Gastroesophageal sphincter (tissue), 4 donors: ENCODE measurements at regions not wholly inside any gene's neighbourhood (a gene's known extent, or its start where the extent isn't known, plus 50 kb on each side); places are given as distances from the start of the nearest gene placed in this dataset.

Source experiments
- ATAC-seq: fragments of 150-250 bp; one replicate; pipeline ENCODE4 v1.9.1; 2016; ENCODE audit warnings: mild to moderate bottlenecking, moderate library complexity
- H3K27ac ChIP-seq, 4 donors: fragments of 200-600 bp; sonication (generic) in 3 of 4; 1 replicate in 3 of 4; 2 replicates in 1 of 4; pipeline ENCODE4 v1.5.1; 2016 to 2019
- H3K27me3 ChIP-seq: fragments of 200-600 bp; sonication (generic); one replicate; pipeline ENCODE4 v1.5.1; 2019
- H3K36me3 ChIP-seq, 2 donors: fragments of 200-600 bp; sonication (generic); one replicate each; pipeline ENCODE4 v1.5.1; 2019; ENCODE audit warnings: control low read depth in 1 of 2
- H3K4me1 ChIP-seq, 3 donors: fragments of 200-600 bp; sonication (generic); 1 replicate in 2 of 3; 2 replicates in 1 of 3; pipeline ENCODE4 v1.5.1; 2016 to 2019; ENCODE audit warnings: control low read depth in 2 of 3
- H3K4me3 ChIP-seq, 2 donors: fragments of 200-600 bp; sonication (generic); one replicate each; pipeline ENCODE4 v1.5.1; 2019; ENCODE audit warnings: mild to moderate bottlenecking in 1 of 2, moderate library complexity in 1 of 2
- H3K9me3 ChIP-seq, 3 donors: fragments of 200-600 bp; sonication (generic); one replicate each; pipeline ENCODE4 v1.5.1; 2017 to 2019; ENCODE audit warnings: control low read depth in 2 of 3
- CTCF ChIP-seq, 4 experiments: fragments of 200-600 bp in 2 of 4; fragments of 450-650 bp in 2 of 4; sonication (generic) in 1 of 4; IDR thresholded peaks; one replicate each; pipeline ENCODE4 v1.5.1; 2017 to 2019; ENCODE audit warnings: antibody characterized with exemption in 4 of 4, mild to moderate bottlenecking in 2 of 4, moderate library complexity in 2 of 4
- EP300 ChIP-seq: sonication (generic); formaldehyde crosslinking; IDR thresholded peaks from one replicate; pipeline ENCODE4 v1.6.1; 2017; ENCODE audit warnings: antibody characterized with exemption, mild to moderate bottlenecking
- POLR2A ChIP-seq, 2 donors: fragments of 450-650 bp; IDR thresholded peaks; one replicate each; pipeline ENCODE4 v1.6.1; 2017; ENCODE audit warnings: antibody characterized with exemption in 2 of 2, mild to moderate bottlenecking in 2 of 2, moderate library complexity in 1 of 2
- POLR2AphosphoS5 ChIP-seq: sonication (generic); formaldehyde crosslinking; IDR thresholded peaks from one replicate; pipeline ENCODE4 v1.6.1; 2017; ENCODE audit warnings: antibody characterized with exemption
- WGBS, 2 donors: methylation state at CpG; one replicate each; pipeline ENCODE4 v1.1.5; 2018; ENCODE audit warnings: low coverage in 1 of 2; 5-methylcytosine and 5-hydroxymethylcytosine counted together

GRCh38 chr17:37847102-37847501, 77.1 kb upstream of the TBC1D3K start:
- no peaks in the 10 kb centered on the region for H3K9me3 ChIP-seq
- peaks cover 0 to 9% (median 0%) of the 10 kb centered on the region in 3 donors for H3K4me1 ChIP-seq
- no peak for ATAC-seq
- WGBS, 2 donors: 91 to 100% methylated on average over 3 to 7 of the region's 7 CpGs
- no peak overlapping the region for H3K4me3 ChIP-seq
- H3K27me3 ChIP-seq: peaks cover 60% of the 10 kb centered on the region
- H3K36me3 ChIP-seq: no peaks in the 10 kb centered on the region
- no peak overlapping the region for H3K27ac ChIP-seq
- TF ChIP-seq POLR2AphosphoS5 (no peak), CTCF (IDR thresholded peaks at IDR 0.05) (no peak), EP300 (no peak), POLR2A (IDR thresholded peaks at IDR 0.05) (no peak)

GRCh38 chr17:37844977-37845293, 79.3 kb upstream of the TBC1D3K start:
- no peak for TF ChIP-seq POLR2A (IDR thresholded peaks at IDR 0.05)
- TF ChIP-seq CTCF (IDR thresholded peaks at IDR 0.05): no peak
- TF ChIP-seq POLR2AphosphoS5: no peak
- no peak for TF ChIP-seq EP300
- peaks cover 68% of the 10 kb centered on the region for H3K27me3 ChIP-seq
- 38 to 69% methylated on average over 8 to 15 of the region's 15 CpGs for WGBS, 2 donors
- H3K36me3 ChIP-seq: no peaks in the 10 kb centered on the region
- no peak overlapping the region for H3K4me3 ChIP-seq
- no peak for ATAC-seq
- H3K9me3 ChIP-seq: no peaks in the 10 kb centered on the region
- peaks cover 0 to 9% (median 0%) of the 10 kb centered on the region in 3 donors for H3K4me1 ChIP-seq
- H3K27ac ChIP-seq: no peak overlapping the region

GRCh38 chr17:37844158-37844976, 79.8 kb upstream of the TBC1D3K start:
- peak; percentile 58 for ATAC-seq
- H3K36me3 ChIP-seq: no peaks in the 10 kb centered on the region

GRCh38 chr17:37842401-37842800, 81.8 kb upstream of the TBC1D3K start:
- 81 to 84% methylated on average over 6 to 8 of the region's 8 CpGs for WGBS, 2 donors
- no peak for TF ChIP-seq POLR2A (IDR thresholded peaks at IDR 0.05)
- TF ChIP-seq EP300: no peak
- no peak for TF ChIP-seq POLR2AphosphoS5
- TF ChIP-seq CTCF (IDR thresholded peaks at IDR 0.05): no peak
- H3K27ac ChIP-seq: no peak overlapping the region
- no peaks in the 10 kb centered on the region for H3K36me3 ChIP-seq
- H3K9me3 ChIP-seq: no peaks in the 10 kb centered on the region
- ATAC-seq: no peak
- peaks cover 90% of the 10 kb centered on the region for H3K27me3 ChIP-seq
- no peak overlapping the region for H3K4me3 ChIP-seq
- peaks cover 0 to 9% (median 0%) of the 10 kb centered on the region in 3 donors for H3K4me1 ChIP-seq

More at GRCh38 chr17:37844158-37844976, 79.8 kb upstream of the TBC1D3K start:
- WGBS, 2 donors: 27% methylated on average over 3 of the region's 29 CpGs; no CpG with 5 or more reads in 1 of the 2 donors
- Histone ChIP-seq H3K9me3 (no peaks in the 10 kb centered on the region), H3K4me1 (peaks cover 0 to 9% (median 0%) of the 10 kb centered on the region in 3 donors), H3K4me3 (peak overlapping the region in 1 of 2 donors; percentile 6), H3K27ac (no peak overlapping the region), H3K27me3 (peaks cover 73% of the 10 kb centered on the region)
- TF ChIP-seq EP300 (no peak), CTCF (IDR thresholded peaks at IDR 0.05) (peak in 3 of 4 experiments; percentile 54 to 69 (median 58))

GRCh38 chr17:37841232-37841631, 83.0 kb upstream of the TBC1D3K start:
- no peak for ATAC-seq
- 47 to 100% methylated on average over 1 of the region's 1 CpG for WGBS, 2 donors
- Histone ChIP-seq H3K36me3 (no peaks in the 10 kb centered on the region), H3K4me1 (peaks cover 0 to 9% (median 0%) of the 10 kb centered on the region in 3 donors), H3K27me3 (peaks cover 87% of the 10 kb centered on the region), H3K9me3 (no peaks in the 10 kb centered on the region), H3K4me3 (no peak overlapping the region), H3K27ac (no peak overlapping the region)
- TF ChIP-seq POLR2AphosphoS5: no peak
- TF ChIP-seq POLR2A (IDR thresholded peaks at IDR 0.05): no peak
- no peak for TF ChIP-seq CTCF (IDR thresholded peaks at IDR 0.05)
- TF ChIP-seq EP300: no peak
